PC-9 (cell line): ENCODE measurements at regions not wholly inside any gene's neighbourhood (a gene's known extent, or its start where the extent isn't known, plus 50 kb on each side); places are given as distances from the start of the nearest gene placed in this dataset.

Experiments used
- EZH2 ChIP-seq: fragments of 200-600 bp; sonication (generic); IDR thresholded peaks from 2 replicates; pipeline ENCODE4 v1.8.0; 2017; ENCODE audit warnings: antibody characterized with exemption, low read depth
- TF ChIP-seq, protein P1 (sequence below): fragments of 200-600 bp; sonication (generic); conservative IDR thresholded peaks from 2 replicates; pipeline ENCODE4 v1.6.1; 2017; ENCODE audit warnings: mixed run types, antibody characterized with exemption, mild to moderate bottlenecking, moderate library complexity

DNA sequence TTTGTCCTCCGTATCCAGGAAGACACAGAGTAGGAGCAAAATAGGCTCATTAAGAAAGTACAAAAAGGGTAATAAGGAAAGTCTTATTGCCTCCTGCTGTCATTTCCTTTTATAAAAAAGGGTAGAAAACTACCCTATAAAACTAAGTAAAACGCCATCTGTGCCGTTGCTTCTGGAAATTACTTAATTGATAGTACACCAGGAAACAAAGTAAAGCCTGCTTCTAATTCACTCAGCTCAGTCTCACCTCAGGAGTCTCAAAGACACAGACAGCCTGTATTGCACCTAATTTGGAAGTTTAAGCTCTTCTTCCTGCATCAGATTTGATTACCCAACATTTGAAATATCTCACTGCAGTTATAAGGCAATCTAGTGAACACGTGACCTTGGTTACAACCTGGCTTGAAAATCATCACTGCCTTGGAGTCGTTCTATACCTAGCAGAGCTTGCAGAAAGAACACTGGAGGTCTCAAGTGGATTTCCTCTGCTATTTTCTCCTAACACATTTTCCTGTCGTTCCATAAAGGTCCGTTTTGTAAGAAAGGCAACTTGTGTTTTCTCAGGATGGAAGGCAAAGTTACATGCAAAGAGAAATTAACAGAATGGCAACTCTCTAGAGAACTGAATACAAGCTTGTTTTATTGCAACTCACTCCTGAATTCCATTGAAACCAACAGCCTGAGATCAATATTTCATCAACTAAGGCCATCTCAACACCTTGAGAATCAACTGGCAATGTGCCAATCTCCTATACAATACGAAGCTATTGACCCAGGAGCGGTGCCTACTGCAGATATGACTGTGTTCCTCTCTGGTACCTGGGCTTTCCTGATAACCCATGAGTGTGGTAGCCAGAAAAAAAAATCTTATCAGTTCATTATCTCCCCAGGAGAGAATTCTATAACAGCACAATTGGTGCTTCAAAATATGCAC, 203.3 kb upstream of the LMCD1 start:
- TF ChIP-seq, protein P1, sequence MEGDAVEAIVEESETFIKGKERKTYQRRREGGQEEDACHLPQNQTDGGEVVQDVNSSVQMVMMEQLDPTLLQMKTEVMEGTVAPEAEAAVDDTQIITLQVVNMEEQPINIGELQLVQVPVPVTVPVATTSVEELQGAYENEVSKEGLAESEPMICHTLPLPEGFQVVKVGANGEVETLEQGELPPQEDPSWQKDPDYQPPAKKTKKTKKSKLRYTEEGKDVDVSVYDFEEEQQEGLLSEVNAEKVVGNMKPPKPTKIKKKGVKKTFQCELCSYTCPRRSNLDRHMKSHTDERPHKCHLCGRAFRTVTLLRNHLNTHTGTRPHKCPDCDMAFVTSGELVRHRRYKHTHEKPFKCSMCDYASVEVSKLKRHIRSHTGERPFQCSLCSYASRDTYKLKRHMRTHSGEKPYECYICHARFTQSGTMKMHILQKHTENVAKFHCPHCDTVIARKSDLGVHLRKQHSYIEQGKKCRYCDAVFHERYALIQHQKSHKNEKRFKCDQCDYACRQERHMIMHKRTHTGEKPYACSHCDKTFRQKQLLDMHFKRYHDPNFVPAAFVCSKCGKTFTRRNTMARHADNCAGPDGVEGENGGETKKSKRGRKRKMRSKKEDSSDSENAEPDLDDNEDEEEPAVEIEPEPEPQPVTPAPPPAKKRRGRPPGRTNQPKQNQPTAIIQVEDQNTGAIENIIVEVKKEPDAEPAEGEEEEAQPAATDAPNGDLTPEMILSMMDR, result no peak
- no peak for TF ChIP-seq EZH2
